H9 (cell line): ENCODE measurements at regions not wholly inside any gene's neighbourhood (a gene's known extent, or its start where the extent isn't known, plus 50 kb on each side); places are given as distances from the start of the nearest gene placed in this dataset.

Experiments used
- DNase-seq: peaks from one replicate; pipeline ENCODE4 v3.0.0-alpha.2; 2017
- H2AFZ ChIP-seq: one replicate; pipeline ENCODE4 v1.6.1; 2013; ENCODE audit warnings: mild to moderate bottlenecking, low read length, control low read depth, moderate library complexity
- H2AK5ac ChIP-seq: 2 replicates; pipeline ENCODE4 v1.6.1; 2013; ENCODE audit warnings: low read length, control low read depth, mixed read lengths; ENCODE audit not compliant: insufficient read length
- H2BK120ac ChIP-seq: one replicate; pipeline ENCODE4 v1.6.1; 2013; ENCODE audit warnings: low read depth, mild to moderate bottlenecking, low read length, control low read depth, inconsistent platforms; ENCODE audit not compliant: poor library complexity, severe bottlenecking
- H2BK12ac ChIP-seq: 2 replicates; pipeline ENCODE4 v1.6.1; 2013; ENCODE audit warnings: low read length, control low read depth, mixed read lengths, low read depth; ENCODE audit not compliant: insufficient read length
- H2BK15ac ChIP-seq: 2 replicates; pipeline ENCODE4 v1.6.1; 2013; ENCODE audit warnings: low read depth, low read length, control low read depth
- H2BK20ac ChIP-seq: one replicate; pipeline ENCODE4 v1.6.1; 2013; ENCODE audit warnings: low read depth, mild to moderate bottlenecking, low read length, control low read depth, inconsistent platforms; ENCODE audit not compliant: poor library complexity, severe bottlenecking
- H2BK5ac ChIP-seq: 2 replicates; pipeline ENCODE4 v1.6.1; 2013; ENCODE audit warnings: low read length, control low read depth, mixed read lengths; ENCODE audit not compliant: insufficient read length
- H3K14ac ChIP-seq: 2 replicates; pipeline ENCODE4 v1.6.1; 2013; ENCODE audit warnings: low read length, control low read depth; ENCODE audit not compliant: insufficient read depth
- H3K18ac ChIP-seq: 2 replicates; pipeline ENCODE4 v1.6.1; 2013; ENCODE audit warnings: low read depth, mild to moderate bottlenecking, mixed read lengths, low read length, control low read depth; ENCODE audit not compliant: insufficient read length
- H3K23ac ChIP-seq: 2 replicates; pipeline ENCODE4 v1.6.1; 2013; ENCODE audit warnings: low read length, control low read depth, mixed read lengths, low read depth; ENCODE audit not compliant: insufficient read length
- H3K23me2 ChIP-seq: 2 replicates; pipeline ENCODE4 v1.6.1; 2013; ENCODE audit warnings: low read depth, mild to moderate bottlenecking, mixed read lengths, low read length, control low read depth; ENCODE audit not compliant: insufficient read length, poor library complexity, severe bottlenecking
- H3K27ac ChIP-seq: 2 replicates; pipeline ENCODE4 v1.5.1; 2013; ENCODE audit warnings: low read length, control low read depth, mixed read lengths, low read depth; ENCODE audit not compliant: insufficient read length
- H3K27me3 ChIP-seq: 2 replicates; pipeline ENCODE4 v1.6.1; 2013; ENCODE audit warnings: low read length, control low read depth, inconsistent platforms; ENCODE audit not compliant: insufficient read depth
- H3K4ac ChIP-seq: 2 replicates; pipeline ENCODE4 v1.6.1; 2013; ENCODE audit warnings: low read depth, mild to moderate bottlenecking, control low read depth, inconsistent platforms, low read length, moderate library complexity
- H3K4me1 ChIP-seq: 2 replicates; pipeline ENCODE4 v1.6.1; 2013; ENCODE audit warnings: low read length, control low read depth, inconsistent platforms; ENCODE audit not compliant: insufficient read depth
- H3K4me2 ChIP-seq: 2 replicates; pipeline ENCODE4 v1.6.1; 2013; ENCODE audit warnings: low read length, control low read depth, mixed read lengths; ENCODE audit not compliant: insufficient read length, insufficient read depth
- H3K56ac ChIP-seq: 2 replicates; pipeline ENCODE4 v1.6.1; 2013; ENCODE audit warnings: low read depth, mild to moderate bottlenecking, mixed read lengths, low read length, control low read depth; ENCODE audit not compliant: insufficient read length
- H3K79me1 ChIP-seq: 2 replicates; pipeline ENCODE4 v1.6.1; 2013; ENCODE audit warnings: low read depth, mild to moderate bottlenecking, moderate library complexity, low read length, control low read depth, inconsistent platforms; ENCODE audit not compliant: insufficient read depth, poor library complexity, severe bottlenecking
- H3K79me2 ChIP-seq: 2 replicates; pipeline ENCODE4 v1.6.1; 2013; ENCODE audit warnings: low read length, control low read depth, inconsistent platforms; ENCODE audit not compliant: insufficient read depth
- H3K9ac ChIP-seq: 2 replicates; pipeline ENCODE4 v1.6.1; 2013; ENCODE audit warnings: low read length, control low read depth, mixed read lengths; ENCODE audit not compliant: insufficient read length; ENCODE audit errors: extremely low read depth
- H3K9me3 ChIP-seq: one replicate; pipeline ENCODE4 v1.6.1; 2013; ENCODE audit warnings: low read depth, low read length, inconsistent platforms; ENCODE audit not compliant: control insufficient read depth
- H3T11ph ChIP-seq: one replicate; pipeline ENCODE4 v1.6.1; 2013; ENCODE audit warnings: mild to moderate bottlenecking, low read length, control low read depth, inconsistent platforms
- H4K20me1 ChIP-seq: one replicate; pipeline ENCODE4 v1.6.1; 2013; ENCODE audit not compliant: control insufficient read depth, insufficient read length, insufficient read depth
- H4K5ac ChIP-seq: 2 replicates; pipeline ENCODE4 v1.6.1; 2013; ENCODE audit warnings: low read depth, mild to moderate bottlenecking, mixed read lengths, low read length, control low read depth; ENCODE audit not compliant: insufficient read length
- H4K8ac ChIP-seq: replicated peaks from 2 replicates; pipeline ENCODE4 v1.6.1; 2013; ENCODE audit warnings: low read length, control low read depth, mixed read lengths, low read depth; ENCODE audit not compliant: insufficient read length
- H4K91ac ChIP-seq: 2 replicates; pipeline ENCODE4 v1.6.1; 2013; ENCODE audit warnings: low read depth, mild to moderate bottlenecking, moderate library complexity, mixed read lengths, low read length, control low read depth; ENCODE audit not compliant: insufficient read length
- H3K27ac Mint-ChIP-seq, 3 experiments: 2 replicates in 2 of 3; 3 replicates in 1 of 3; pipeline ENCODE4 v1.8.0; 2020 to 2021; ENCODE audit warnings: mixed read lengths in 3 of 3, mild to moderate bottlenecking in 1 of 3, moderate library complexity in 1 of 3
- H3K27me3 Mint-ChIP-seq: 2 replicates; pipeline ENCODE4 v1.8.0; 2021; ENCODE audit warnings: low read depth, mild to moderate bottlenecking, moderate library complexity, mixed read lengths
- H3K36me3 Mint-ChIP-seq, 3 experiments: 2 replicates in 2 of 3; 3 replicates in 1 of 3; pipeline ENCODE4 v1.8.0; 2020 to 2021; ENCODE audit warnings: low read depth in 3 of 3, mixed read lengths in 3 of 3; ENCODE audit not compliant: insufficient read depth in 1 of 3
- H3K4me1 Mint-ChIP-seq, 2 experiments: 2 replicates each; pipeline ENCODE4 v1.8.0; 2020; ENCODE audit warnings: mixed read lengths in 2 of 2
- H3K4me3 Mint-ChIP-seq, 2 experiments: 2 replicates in 1 of 2; 3 replicates in 1 of 2; pipeline ENCODE4 v1.8.0; 2020 to 2021; ENCODE audit warnings: mild to moderate bottlenecking in 2 of 2, mixed read lengths in 2 of 2, moderate library complexity in 1 of 2
- H3K9me3 Mint-ChIP-seq, 2 experiments: 2 replicates in 1 of 2; 3 replicates in 1 of 2; pipeline ENCODE4 v1.8.0; 2020; ENCODE audit warnings: mild to moderate bottlenecking in 2 of 2, mixed read lengths in 2 of 2, moderate library complexity in 1 of 2
- CTCF ChIP-seq: fragments of 200-600 bp; sonication (generic); conservative IDR thresholded peaks from 3 replicates; pipeline ENCODE4 v1.8.0; 2021; ENCODE audit warnings: antibody characterized with exemption, mild to moderate bottlenecking

GRCh38 chr2:198236338-198236737, 431.9 kb downstream of the PLCL1 start:
- Histone ChIP-seq H2AK5ac (no peak overlapping the region), H2BK5ac (no peak overlapping the region), H2BK15ac (no peak overlapping the region), H4K20me1 (no peaks in the 10 kb centered on the region), H3K4me2 (no peak overlapping the region), H3K18ac (no peak overlapping the region), H2AFZ (no peak overlapping the region), H3K23ac (no peak overlapping the region), H3K79me2 (no peaks in the 10 kb centered on the region), H3K9me3 (no peaks in the 10 kb centered on the region), H3K23me2 (no peaks in the 10 kb centered on the region), H2BK20ac (no peak overlapping the region), H2BK120ac (no peak overlapping the region), H3T11ph (no peak overlapping the region), H3K56ac (no peak overlapping the region), H3K79me1 (no peaks in the 10 kb centered on the region), H4K91ac (no peak overlapping the region), H4K8ac (no peak overlapping the region), H4K5ac (no peak overlapping the region), H2BK12ac (no peak overlapping the region), H3K4me1 (no peaks in the 10 kb centered on the region), H3K27me3 (no peaks in the 10 kb centered on the region), H3K4ac (no peak overlapping the region), H3K14ac (no peak overlapping the region), H3K27ac (no peak overlapping the region), H3K9ac (no peak overlapping the region)
- no peaks in the 10 kb centered on the region; the same call in 1 of the 2 replicates for H3K27me3 Mint-ChIP-seq
- H3K27ac Mint-ChIP-seq: no peak overlapping the region
- H3K9me3 Mint-ChIP-seq: no peaks in the 10 kb centered on the region
- no peak overlapping the region for H3K4me3 Mint-ChIP-seq
- DNase-seq: no peak
- H3K36me3 Mint-ChIP-seq: no peaks in the 10 kb centered on the region
- TF ChIP-seq CTCF: no peak
- peaks cover 0 to 4% of the 10 kb centered on the region in 2 experiments; a peak in 1 of 4 replicates for H3K4me1 Mint-ChIP-seq
